ENCODE measurements at regions not wholly inside any gene's neighbourhood (a gene's known extent, or its start where the extent isn't known, plus 50 kb on each side); places are given as distances from the start of the nearest gene placed in this dataset.

DNA sequence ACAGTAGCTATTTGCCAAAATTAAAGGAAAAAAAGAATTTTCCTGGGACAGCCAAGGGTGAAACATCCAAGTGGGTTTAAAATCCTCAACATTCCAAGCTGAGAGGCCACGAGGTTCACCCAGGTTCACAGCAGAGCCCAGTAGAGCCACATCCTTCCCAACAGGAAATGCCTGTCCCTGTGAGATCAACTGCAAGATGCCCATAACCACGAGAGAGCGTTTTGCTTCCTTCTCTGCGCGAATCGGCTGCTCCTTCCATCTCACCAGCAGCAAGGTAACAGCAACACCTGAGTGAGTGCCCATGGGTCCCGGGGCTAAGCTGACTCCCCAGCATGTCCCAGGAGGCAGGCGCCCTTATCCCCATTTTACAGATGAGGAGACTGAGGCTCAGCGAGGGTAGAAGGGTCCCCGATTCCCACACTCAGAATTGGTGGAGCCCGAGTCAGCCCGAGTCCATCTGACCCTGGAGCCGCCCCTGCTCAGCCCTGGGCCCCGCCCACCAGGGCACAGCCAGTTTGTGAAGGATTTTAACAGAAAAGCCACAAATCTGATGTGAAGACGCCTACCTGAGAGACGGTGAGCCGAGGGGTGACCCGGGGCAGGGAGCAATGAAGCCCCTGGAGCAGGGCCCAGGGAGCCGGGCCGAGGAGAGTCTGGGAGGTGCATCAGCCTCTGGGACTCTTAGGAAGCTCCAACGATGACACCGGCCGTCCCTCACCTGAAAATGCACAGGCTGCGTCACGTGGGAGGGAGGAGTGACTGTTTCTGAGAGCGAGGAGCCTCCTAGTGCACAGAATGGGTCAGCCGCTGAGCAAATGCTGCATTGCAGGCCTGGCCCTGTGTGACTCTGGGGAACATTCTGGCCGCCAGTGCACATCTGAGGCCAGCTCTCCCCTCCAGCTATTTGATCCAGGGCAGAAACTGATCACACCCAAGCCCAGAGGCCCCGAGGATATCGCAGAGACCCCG is 236.9 kb upstream of the SFSWAP start:
- TF ChIP-seq FOXM1 (IDR thresholded peaks at IDR 0.05; ENCODE audit: borderline replicate concordance) (no peak), FOXA1 (IDR thresholded peaks at IDR 0.05) (no peak), ELF4 (IDR thresholded peaks at IDR 0.05) (no peak)
